RWPE1 (cell line): ENCODE measurements at regions not wholly inside any gene's neighbourhood (a gene's known extent, or its start where the extent isn't known, plus 50 kb on each side); places are given as distances from the start of the nearest gene placed in this dataset.

Source experiments
- CTCF ChIA-PET: fragments of 350-600 bp; sonication (Branson Sonifier 250); formaldehyde crosslinking; extraction: SDS; loops from one replicate; lab custom pipeline; 2021; lab: Yijun Ruan, JAX
- POLR2A ChIA-PET: fragments of 400-600 bp; formaldehyde crosslinking; extraction: SDS; loops from one replicate; lab custom pipeline; 2020; ENCODE audit warnings: antibody characterized with exemption; ENCODE audit not compliant: low non-redundant PET; lab: Yijun Ruan, JAX
- DNase-seq: peaks from one replicate; pipeline ENCODE4 v3.0.0; 2012; ENCODE audit warnings: low spot score
- H3K27ac ChIP-seq: fragments of 450-650 bp; 2 replicates; pipeline ENCODE4 v1.5.1; 2017
- TF ChIP-seq, protein P1 (sequence below): fragments of 450-650 bp; conservative IDR thresholded peaks from 2 replicates; pipeline ENCODE4 v1.5.1; 2017; ENCODE audit warnings: low read depth, mild to moderate bottlenecking

GRCh38 chr6:140401761-140402160 is 1027.3 kb upstream of the CITED2 start:
- ChIA-PET POLR2A (no interaction called here), CTCF (no interaction called here)
- DNase-seq: no peak
- no peak overlapping the region for H3K27ac ChIP-seq
- TF ChIP-seq, protein P1, sequence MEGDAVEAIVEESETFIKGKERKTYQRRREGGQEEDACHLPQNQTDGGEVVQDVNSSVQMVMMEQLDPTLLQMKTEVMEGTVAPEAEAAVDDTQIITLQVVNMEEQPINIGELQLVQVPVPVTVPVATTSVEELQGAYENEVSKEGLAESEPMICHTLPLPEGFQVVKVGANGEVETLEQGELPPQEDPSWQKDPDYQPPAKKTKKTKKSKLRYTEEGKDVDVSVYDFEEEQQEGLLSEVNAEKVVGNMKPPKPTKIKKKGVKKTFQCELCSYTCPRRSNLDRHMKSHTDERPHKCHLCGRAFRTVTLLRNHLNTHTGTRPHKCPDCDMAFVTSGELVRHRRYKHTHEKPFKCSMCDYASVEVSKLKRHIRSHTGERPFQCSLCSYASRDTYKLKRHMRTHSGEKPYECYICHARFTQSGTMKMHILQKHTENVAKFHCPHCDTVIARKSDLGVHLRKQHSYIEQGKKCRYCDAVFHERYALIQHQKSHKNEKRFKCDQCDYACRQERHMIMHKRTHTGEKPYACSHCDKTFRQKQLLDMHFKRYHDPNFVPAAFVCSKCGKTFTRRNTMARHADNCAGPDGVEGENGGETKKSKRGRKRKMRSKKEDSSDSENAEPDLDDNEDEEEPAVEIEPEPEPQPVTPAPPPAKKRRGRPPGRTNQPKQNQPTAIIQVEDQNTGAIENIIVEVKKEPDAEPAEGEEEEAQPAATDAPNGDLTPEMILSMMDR: no peak

DNA sequence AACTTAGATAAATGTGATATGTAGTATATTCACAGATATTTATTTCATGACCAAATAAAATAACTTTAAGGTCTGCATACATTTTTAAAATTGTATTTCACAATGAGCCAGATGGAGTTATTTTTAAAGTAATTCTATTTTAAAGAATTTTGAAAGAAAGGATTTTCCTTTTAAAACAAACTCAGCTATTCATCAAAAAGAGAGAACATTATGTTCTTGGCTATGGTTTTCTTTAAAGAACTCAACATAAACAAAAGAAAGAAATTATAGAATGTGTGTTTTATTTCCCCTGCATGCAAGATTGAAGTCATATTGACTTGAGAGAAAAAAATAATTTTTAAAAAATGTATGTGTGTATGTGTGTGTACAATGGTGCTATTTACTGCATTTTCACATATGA is 1023.6 kb upstream of the CITED2 start:
- POLR2A ChIA-PET: no interaction called here
- no peak overlapping the region for H3K27ac ChIP-seq
- no peak for DNase-seq
- CTCF ChIA-PET: interaction anchor here (0.6 to 0.7 kb wide), 2 partner anchors 49 to 72 kb away, joined by 3 read pairs; no protein-coding TSS in a partner anchor
- TF ChIP-seq, protein P1: no peak

GRCh38 chr6:140397106-140397505 is 1022.7 kb upstream of the CITED2 start:
- no peak overlapping the region for H3K27ac ChIP-seq
- TF ChIP-seq, protein P1: no peak
- ChIA-PET CTCF (no interaction called here), POLR2A (no interaction called here)
- DNase-seq: no peak

DNA sequence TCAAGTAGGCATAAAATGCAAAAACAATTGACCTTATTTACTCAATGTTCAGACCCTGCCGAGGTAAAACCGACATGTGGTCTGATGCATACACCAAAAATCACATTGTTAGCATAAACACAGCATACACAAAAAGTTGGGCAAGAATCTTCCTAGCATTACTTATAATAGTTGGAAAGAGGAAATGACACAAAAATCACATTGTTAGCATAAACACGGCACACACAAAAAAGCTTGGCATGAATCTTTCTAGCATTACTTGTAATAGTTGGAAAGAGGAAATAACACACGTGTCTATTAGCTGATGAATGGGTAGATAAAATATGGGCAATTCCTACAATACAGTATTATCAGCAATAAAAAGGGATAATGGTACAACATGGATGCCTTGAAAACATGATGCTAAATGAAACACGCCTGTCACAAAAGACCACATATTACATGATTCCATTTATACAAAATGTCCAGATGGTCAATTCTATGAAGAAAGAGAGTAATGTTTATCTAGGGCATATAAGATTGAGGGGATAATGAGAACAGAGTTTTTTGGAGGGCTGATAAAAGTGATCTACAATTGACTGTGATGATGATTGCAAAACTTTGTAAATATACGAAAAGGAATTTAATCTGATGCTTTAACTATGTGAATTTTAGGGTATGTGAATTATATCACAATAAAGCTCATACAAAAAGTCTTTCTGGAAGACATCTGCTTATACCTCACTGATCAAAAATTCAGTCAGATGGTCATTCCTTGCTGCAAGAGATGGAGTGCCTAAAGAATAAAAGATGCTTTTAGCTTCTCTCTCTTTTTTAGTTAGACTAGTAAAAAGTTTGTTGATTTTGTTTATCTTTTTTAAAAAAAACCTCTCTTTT is 1019.5 kb upstream of the CITED2 start:
- H3K27ac ChIP-seq: no peak overlapping the region
- TF ChIP-seq, protein P1: no peak
- ChIA-PET POLR2A (no interaction called here), CTCF (no interaction called here)
- DNase-seq: no peak

- no peak overlapping the region for H3K27ac ChIP-seq
- ChIA-PET CTCF (no interaction called here), POLR2A (no interaction called here)
- TF ChIP-seq, protein P1: no peak
- no peak for DNase-seq
Measured at GRCh38 chr6:140388815-140389214, 1014.4 kb upstream of the CITED2 start.

DNA sequence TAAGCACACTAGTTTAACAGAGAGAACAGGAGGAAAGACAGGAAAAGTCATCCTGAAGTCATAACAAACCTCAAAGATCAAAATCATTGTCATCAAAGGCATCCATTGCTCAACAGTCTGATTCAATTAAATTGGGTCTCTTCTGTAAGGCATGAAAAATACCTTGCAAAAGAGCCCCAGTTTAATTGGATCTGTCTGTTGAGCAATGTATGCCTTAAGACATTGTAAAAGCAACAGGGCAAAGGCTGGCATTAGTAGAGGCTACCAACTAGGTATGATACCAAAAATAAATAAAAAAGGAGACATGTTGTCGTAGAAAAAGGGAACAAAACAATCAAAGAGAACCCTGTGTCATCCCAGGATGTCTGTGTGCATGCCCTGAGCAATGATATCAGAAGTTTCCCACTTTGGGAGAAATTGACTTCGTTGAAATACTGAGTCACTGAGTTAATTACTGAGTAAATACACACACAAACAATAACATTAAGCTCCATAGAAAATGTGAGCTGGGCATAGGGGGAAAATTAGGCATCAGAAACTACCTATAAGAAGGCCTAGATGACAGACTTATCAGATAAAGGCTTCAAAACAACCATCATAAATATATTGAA is 1013.8 kb upstream of the CITED2 start:
- TF ChIP-seq, protein P1: no peak
- CTCF ChIA-PET: no interaction called here
- POLR2A ChIA-PET: no interaction called here
- no peak overlapping the region for H3K27ac ChIP-seq
- no peak for DNase-seq
